ENCODE measurements at regions not wholly inside any gene's neighbourhood (a gene's known extent, or its start where the extent isn't known, plus 50 kb on each side); places are given as distances from the start of the nearest gene placed in this dataset.

DNA sequence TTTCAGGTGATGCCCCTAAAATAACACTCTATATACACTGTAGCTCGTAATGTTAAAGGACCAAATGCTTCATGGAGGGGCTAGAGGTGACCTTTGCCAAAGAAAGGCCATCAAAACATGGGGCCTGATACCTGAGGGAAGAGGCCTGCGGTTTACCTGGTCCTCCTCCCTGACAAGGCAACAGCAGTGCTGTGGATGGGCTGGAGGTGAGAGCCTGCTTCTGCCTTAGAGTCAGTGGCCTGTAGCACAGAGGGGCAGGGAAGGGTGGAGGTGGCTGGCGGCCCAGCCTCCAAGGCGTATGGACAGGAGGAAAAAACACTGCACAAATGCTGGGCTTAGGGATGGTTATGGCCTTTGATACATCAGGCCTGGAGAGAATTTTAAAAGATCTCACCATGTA lies 137.8 kb upstream of the USP38 start:
- TF ChIP-seq EZH2 (IDR thresholded peaks at IDR 0.05; ENCODE audit: borderline replicate concordance, insufficient read depth, low read depth, low read length, poor library complexity, severe bottlenecking) (no peak), CTCF (IDR thresholded peaks at IDR 0.05) (no peak)
